GM21825 (cell line): ENCODE measurements at regions not wholly inside any gene's neighbourhood (a gene's known extent, or its start where the extent isn't known, plus 50 kb on each side); places are given as distances from the start of the nearest gene placed in this dataset.

Experiments used
- ATAC-seq: cut with Tn5 transposase; IDR thresholded peaks from one replicate; pipeline ENCODE4 v1.9.1; 2021; ENCODE audit warnings: mild to moderate bottlenecking, moderate library complexity; ENCODE audit not compliant: unreplicated experiment

DNA sequence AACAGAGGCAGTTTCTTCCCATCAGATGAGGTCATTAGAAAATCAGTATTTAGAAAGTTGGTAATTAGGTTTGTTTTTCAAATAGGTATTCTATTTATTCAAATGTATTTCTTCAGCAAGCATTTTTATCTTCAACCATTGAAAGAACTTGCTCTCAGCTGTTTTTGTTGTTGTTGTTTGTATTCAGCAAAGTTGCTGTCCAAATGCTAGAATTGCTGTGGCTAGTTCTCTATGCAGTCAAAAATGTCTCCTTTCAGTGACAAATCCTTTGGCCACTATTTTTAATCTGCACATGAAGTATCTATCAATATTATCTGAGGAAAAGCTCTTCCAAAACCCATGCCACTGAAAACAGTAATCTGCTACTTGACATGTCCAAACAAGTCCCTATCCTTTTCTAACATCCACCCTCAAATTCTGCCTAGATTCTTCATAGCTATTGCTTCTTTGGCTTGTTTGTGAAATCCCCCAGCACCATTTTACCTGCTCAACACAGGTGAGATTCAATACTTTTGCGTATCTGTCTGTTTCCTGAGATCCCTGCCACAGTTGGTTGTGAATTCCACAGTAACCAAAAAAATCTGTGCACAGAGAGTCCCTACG is 1005.4 kb downstream of the GRIK2 start:
- no peak for ATAC-seq

DNA sequence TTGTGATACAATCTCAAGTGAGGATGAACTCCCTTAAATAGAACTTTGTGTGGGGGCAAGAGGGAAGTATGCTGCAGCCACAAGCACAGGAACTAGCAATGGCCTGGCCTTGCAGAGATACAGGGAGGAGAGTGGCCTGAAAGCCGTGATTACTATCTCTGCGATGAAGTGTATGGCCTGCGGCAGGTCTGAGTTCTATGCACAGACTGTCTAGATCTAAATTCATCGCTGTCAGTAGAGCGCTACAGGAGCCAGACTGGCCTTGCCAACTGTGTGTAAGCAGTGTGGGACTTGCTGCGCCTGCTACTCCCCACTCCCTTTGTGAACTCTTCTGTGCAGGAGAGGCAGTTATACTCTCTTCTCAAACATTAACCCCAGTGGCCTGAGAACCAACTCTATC is 997.0 kb downstream of the GRIK2 start:
- no peak for ATAC-seq

DNA sequence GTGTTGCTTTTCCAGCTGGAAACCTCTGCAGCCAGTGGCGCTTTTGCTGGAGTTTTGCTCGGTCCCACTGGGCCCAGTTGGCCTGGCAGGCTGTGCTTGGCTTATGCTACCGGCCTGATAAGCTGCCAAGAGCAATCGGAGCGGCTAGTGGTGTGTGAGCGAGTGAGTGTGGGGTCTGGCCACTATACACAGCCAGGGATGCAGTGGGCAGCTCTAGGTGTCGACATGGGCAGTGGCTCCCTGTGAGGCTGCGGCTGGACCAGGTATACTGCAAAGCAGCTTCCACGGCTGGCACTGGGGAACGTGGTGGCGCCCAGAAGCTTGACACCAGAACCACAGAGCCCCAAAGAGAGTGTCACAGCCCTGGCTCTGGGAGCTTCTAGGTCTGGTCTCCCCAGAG is 996.5 kb downstream of the GRIK2 start:
- no peak for ATAC-seq

DNA sequence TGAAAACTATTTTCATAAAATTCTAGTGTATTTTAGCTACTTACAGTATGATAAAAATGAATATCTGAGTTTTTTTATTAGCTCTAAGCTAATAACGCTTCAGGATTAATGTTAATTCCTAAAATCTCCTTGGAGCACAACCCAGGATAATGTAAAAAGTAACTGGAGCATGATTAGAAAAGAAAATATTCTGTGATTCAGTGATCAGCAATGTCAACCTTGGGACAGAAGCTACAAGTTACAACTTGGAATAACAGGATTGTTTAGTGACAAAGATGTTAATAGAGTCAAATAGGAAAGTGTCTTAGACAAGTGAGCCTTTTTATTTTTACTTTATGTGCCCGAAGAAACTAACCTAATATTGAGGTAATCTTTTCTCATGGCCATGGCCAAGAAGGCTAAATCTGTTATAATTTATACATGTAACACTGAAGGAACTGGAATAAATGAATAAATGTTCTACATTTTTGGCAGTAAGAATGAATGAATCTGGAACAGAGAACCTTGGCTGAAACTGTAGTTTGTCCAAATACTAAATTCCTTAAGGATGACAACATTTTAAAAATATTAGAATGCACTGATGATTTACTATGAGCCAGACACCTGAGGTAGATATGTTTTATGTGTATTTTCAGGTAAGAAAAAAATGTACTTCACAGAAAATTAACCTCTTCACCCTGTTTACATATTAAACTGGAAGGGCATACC is 994.0 kb downstream of the GRIK2 start:
- ATAC-seq = no peak

DNA sequence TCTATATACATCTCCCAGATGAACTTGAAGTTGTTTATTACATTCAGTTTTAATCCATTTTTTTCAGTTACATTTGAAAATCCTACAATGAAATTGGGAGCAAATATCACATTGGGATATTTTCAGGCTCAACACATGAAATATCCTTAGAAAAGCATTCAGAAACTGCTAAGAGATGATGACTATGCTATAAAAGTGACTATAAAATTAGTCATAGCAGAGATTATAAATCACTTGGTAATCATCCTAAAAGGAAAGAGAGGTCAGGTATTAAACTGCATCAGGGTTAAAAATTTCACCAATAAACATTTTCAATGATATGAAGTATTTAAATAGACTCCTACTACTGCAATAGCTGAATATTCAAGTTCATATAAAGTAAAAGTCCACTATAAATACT is 987.7 kb downstream of the GRIK2 start:
- no peak for ATAC-seq

DNA sequence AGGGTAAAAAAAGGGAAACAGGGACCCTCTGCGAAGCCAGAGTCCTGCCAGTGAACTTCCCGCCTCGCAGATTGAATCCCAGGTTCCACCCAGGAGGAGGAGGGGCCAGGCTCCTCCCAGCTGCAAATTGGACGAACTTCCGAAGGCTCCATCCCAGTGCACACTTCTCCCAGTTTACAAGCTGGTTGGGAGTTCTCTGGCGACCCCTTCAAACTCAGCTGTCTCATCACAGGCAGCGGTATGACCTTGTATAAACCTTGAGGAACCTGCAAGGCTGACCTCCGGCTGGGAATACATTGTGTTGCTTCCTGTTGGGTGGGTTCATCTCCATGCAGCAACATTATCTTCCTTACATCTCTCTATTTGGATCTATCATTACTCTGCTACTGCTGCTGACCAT is 962.7 kb downstream of the GRIK2 start:
- no peak for ATAC-seq

DNA sequence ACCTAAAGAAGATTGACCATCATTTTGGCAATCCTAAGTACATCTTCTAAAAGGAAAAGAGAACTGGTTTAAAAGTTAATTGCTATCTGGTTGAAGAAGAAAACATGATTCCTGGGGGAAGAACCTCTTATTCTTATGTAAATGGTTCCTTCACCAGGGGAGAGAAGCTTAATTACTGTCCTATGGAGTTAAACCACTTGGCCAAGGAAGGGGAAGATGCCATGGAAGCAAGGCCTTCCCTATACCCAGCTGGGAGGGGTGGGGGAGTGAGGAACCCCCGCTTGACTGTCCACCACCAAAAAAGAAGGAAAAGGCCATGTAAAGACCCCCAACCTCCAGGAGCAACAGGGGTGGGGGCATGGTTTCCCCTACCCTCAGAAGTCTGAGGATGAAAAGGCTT is 962.1 kb downstream of the GRIK2 start:
- ATAC-seq = no peak

DNA sequence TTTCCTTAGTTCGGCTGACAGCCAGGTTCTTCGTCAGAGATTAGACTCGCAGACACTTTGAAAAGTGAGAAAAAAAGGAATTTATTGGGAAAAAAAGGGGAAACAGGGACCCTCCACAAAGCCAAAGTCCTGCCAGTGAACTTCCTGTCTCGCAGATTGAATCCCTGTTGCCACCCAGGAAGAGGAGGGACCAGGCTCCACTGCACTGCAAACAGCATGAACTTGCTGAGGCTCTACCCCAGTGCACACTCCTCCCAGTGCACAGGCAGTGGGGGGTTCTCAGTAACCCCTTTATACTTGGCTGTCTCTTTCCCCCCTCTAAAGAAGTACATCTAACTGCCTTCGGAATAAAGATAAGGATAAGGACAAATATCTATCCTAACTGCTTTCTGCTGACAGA is 959.0 kb downstream of the GRIK2 start:
- no peak for ATAC-seq

DNA sequence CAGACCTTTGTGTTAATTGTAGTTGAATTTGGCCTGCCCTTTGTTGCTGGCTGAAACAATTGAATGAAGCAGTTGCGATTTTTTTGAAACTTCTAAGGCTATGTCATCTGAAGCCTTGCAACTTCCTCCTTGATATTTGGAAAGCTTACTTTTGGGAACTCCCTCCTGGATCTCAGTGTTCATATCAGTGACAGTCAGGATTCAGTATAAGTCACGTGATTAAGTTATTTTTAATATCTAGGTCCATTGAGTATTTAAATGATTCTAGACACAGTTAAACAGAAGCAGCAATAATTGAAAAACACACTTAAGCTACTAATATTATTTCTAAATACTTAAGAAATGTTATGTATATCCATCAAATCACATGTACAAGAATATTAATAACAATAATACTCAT is 951.3 kb downstream of the GRIK2 start:
- ATAC-seq = no peak

DNA sequence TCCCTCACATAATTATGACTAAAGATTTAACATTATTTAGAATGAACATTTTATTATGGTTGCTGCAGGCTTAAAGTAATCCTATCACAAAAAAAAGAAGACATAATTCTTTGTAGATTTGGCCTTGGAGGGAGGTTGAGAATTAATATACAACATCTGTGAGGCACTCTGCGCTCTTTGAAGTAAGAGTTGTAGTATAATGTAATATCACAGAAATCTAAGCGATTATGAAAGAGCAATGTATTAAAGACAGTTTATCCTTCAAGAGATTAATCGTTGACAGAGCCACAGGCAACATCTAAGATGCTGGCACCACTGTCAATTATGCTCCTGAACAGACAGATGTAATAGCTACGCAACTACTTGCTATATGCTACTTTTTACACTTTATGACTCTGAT is 946.8 kb downstream of the GRIK2 start:
- ATAC-seq = no peak

DNA sequence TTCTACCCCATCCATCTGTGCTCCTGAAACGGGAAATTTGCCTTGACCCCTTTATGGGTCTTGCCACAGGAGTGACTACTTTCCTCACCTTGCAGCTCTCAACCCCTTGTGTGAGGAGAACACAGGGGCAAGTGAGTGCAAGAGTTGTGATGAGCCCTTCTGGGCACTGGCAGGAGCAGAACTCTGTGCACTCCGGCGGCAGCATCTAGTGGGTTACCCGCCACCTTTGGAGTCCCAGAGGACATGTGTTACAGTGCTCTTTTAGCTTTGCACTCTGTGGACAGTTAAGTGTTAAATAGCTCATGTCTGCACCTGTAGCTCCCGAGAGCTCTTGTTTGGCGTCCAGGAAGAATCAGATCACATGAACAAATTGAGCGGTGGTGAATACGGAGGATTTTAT is 940.2 kb downstream of the GRIK2 start:
- no peak for ATAC-seq

DNA sequence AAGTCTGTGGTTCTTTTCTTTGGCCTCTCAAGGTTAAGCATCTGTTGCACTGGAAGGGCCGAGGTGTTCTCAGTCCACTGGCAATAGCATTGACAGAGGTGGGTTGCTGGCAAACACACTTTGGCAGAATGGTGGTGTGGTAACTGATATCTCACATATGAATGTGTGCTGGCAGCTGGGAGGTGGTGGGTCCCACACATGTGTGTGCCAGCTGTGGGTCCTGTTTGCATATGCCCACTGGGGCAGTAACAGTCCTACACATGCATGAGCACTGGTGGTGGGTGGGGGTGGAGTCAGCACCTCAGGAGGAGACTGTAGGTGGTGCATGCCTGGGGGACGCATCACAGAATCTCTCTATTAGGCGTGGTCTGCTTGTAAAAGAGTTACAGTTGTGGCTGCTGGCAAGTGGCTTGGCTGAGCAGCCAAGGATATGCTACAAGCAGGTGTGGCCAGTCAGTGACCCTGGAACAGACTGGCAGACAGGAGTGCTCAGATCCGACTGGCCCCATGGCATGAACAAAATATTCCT is 934.3 kb downstream of the GRIK2 start:
- ATAC-seq = no peak

DNA sequence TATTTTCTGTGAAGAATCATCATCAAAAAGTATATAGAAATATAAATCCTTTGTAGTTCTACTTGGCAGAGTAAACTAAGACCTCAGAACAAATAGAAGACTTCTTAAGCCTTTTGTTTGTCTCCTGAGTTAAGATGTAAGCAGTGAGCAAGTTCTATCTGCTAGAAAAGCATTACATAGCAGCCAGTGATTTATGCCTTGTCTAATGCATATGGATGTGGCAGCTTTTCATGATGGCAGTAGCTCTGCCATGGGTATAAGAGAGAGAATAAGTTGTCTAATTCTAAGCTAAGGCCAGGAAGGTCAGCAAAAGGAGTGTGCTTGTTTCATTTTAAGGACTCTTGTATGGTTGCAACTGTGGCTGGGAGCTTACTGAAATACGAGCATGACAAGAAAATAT is 920.2 kb downstream of the GRIK2 start:
- no peak for ATAC-seq

DNA sequence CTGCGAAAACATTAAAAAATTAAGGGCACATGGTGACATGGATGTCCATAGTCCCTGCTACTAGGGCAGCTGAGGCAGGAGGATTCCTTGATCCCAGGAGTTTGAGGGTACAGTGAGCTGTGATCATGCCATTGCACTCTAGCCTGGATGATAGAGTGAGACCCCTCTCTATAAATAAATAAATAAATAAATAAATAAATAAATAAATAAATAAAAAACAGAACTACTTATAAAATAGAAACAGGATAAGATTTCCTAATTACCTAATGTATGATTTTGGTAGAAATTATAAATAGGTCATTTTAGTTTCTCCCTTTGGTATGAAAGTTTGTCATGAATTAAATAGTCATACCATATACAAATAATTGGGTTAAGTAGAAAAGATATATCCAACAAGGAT is 916.2 kb downstream of the GRIK2 start:
- ATAC-seq = no peak

DNA sequence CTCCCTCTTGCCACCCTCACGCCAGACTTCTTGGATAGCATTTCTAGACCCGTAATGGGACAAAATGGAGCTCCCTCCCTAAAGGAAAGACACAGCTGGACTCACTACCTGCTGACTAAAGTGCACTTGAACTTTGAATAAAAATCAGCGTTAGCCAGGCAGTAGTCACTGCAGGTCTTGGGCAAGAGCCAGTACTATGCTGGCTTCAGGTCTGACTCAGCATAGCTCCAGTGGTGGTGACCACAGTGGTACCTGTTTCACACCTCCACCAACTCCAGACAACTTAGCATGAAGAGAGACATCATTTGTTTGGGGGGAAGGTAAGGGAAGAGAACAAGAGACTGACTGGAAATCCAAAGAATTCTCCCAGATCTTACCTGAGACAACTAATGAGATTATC is 906.8 kb downstream of the GRIK2 start:
- ATAC-seq = no peak

DNA sequence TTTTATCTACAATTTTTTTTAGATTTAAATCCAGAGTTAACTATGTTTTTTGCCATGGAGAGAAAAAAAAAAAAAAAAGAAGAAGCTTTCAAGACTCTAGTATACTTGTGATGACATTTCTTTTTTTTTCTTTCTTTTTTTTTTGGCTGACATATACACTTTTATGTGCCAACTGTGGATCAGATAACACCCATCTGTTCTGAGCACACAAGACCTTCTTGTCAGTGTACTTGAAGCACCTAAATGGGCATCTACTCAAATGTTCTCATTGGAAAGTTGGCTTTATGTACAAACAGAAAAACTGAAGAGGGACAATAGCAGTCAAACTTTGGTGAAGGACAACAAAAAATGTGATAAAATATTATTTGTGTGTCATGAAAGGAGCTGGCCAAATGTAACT is 904.5 kb downstream of the GRIK2 start:
- ATAC-seq = no peak
